ENCODE measurements at regions not wholly inside any gene's neighbourhood (a gene's known extent, or its start where the extent isn't known, plus 50 kb on each side); places are given as distances from the start of the nearest gene placed in this dataset.
"Not testable (repeated sequence)": the region's sequence is repeated elsewhere in the genome, so short reads cannot be mapped to it uniquely, and the experiment has no call there.

GRCh38 chr15:79539401-79539800, 107.3 kb downstream of the MINAR1 start:
- peak; percentile 49 for DNase-seq

GRCh38 chr15:79540551-79540950, 108.4 kb downstream of the MINAR1 start:
- no peak for DNase-seq

- no peak for DNase-seq
These were observed 109.1 kb downstream of the MINAR1 start for GRCh38 chr15:79541196-79541595.

- DNase-seq: no peak
These were observed 111.0 kb downstream of the MINAR1 start for GRCh38 chr15:79543097-79543496.

GRCh38 chr15:79549196-79549595, 117.1 kb downstream of the MINAR1 start:
- DNase-seq: no peak

GRCh38 chr15:79560384-79560783, 128.2 kb downstream of the MINAR1 start:
- no peak for DNase-seq

GRCh38 chr15:79561982-79562381, 129.8 kb downstream of the MINAR1 start:
- DNase-seq: no peak

GRCh38 chr15:79562403-79562815, 130.3 kb downstream of the MINAR1 start:
- no peak for DNase-seq

GRCh38 chr15:79562899-79563298, 130.8 kb downstream of the MINAR1 start:
- no peak for DNase-seq

- no peak for DNase-seq
These were observed 137.9 kb downstream of the MINAR1 start for GRCh38 chr15:79570004-79570403.

- DNase-seq: no peak
These were observed 140.7 kb downstream of the MINAR1 start for GRCh38 chr15:79572691-79573404.

- not testable (repeated sequence) for DNase-seq
These were observed 142.5 kb downstream of the MINAR1 start for GRCh38 chr15:79574431-79575273.

- DNase-seq: no peak
These were observed 150.5 kb downstream of the MINAR1 start for GRCh38 chr15:79582650-79583049.

- DNase-seq: no peak
These were observed 160.0 kb downstream of the MINAR1 start for GRCh38 chr15:79592126-79592525.

GRCh38 chr15:79593119-79593869, 161.2 kb downstream of the MINAR1 start:
- DNase-seq: no peak

GRCh38 chr15:79595306-79595705, 163.2 kb downstream of the MINAR1 start:
- no peak for DNase-seq

- peak; percentile 29 for DNase-seq
These were observed 164.0 kb downstream of the MINAR1 start for GRCh38 chr15:79595995-79596622.

- no peak for DNase-seq
These were observed 166.5 kb downstream of the MINAR1 start for GRCh38 chr15:79598639-79599038.

GRCh38 chr15:79601405-79602086, 169.4 kb downstream of the MINAR1 start:
- DNase-seq: no peak

GRCh38 chr15:79602180-79602579, 170.0 kb downstream of the MINAR1 start:
- no peak for DNase-seq

- no peak for DNase-seq
These were observed 170.6 kb downstream of the MINAR1 start for GRCh38 chr15:79602731-79603130.

- DNase-seq: no peak
These were observed 174.8 kb downstream of the MINAR1 start for GRCh38 chr15:79606831-79607355.

Measured in hindlimb muscle (tissue), 1 donor.